ENCODE measurements at regions not wholly inside any gene's neighbourhood (a gene's known extent, or its start where the extent isn't known, plus 50 kb on each side); places are given as distances from the start of the nearest gene placed in this dataset.
A peak's percentile ranks its signal among the peaks of the same experiment; 100 is the strongest.

DNA sequence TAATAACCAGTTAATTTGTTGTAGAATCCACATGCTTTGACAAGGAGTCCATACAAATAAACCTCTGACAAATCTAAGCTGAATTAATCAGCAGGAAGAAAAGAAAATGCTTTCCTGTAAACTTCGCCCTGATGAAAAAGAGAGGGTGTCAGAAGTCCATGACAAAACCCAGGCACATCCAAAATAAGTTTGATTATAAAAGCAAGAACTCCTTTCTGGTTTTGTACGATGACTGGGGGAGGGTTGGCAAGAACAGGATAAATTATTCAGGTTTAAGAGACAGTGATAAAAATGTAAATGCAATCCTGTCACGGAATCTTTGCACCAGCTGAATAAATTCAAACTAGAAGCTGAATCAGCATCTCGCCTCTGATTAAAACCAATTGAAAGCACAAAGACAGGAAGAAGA, 469.2 kb upstream of the TNP1 start:
- H3K18ac ChIP-seq (ENCODE audit: low read length) = no peak overlapping the region
- no peak overlapping the region for H3K14ac ChIP-seq (ENCODE audit: low read length)
- no peaks in the 10 kb centered on the region for H3K79me1 ChIP-seq (ENCODE audit: low read depth, low read length)
- H3K4me2 ChIP-seq (ENCODE audit: insufficient read depth, low read length, poor library complexity, severe bottlenecking) = no peak overlapping the region
- H4K8ac ChIP-seq (ENCODE audit: low read depth, low read length) = no peak overlapping the region
- H3K9me3 ChIP-seq (replicated peaks in 1 of 2; ENCODE audit: control insufficient read depth in 2 of 2, insufficient read depth in 1 of 2, low read depth in 1 of 2, low read length in 2 of 2) = no peaks in the 10 kb centered on the region
- H3K23ac ChIP-seq (ENCODE audit: low read depth, low read length, poor library complexity) = no peak overlapping the region
- DNase-seq (ENCODE audit: low spot score) = no peak
- no peaks in the 10 kb centered on the region for H3K27me3 ChIP-seq (ENCODE audit: control insufficient read depth in 3 of 3, insufficient read depth in 3 of 3, low read depth in 1 of 3, low read length in 3 of 3)
- no peaks in the 10 kb centered on the region for H3K36me3 ChIP-seq (replicated peaks in 1 of 2; ENCODE audit: control insufficient read depth in 2 of 2, insufficient read depth in 2 of 2, low read length in 2 of 2)
- H3K4me3 ChIP-seq (ENCODE audit: low read length in 2 of 2) = no peak overlapping the region
- H3K9ac ChIP-seq (ENCODE audit: low read depth, low read length, poor library complexity) = no peak overlapping the region
- peak overlapping the region; percentile 71 for H2AFZ ChIP-seq (ENCODE audit: low read length)
- H3K4ac ChIP-seq (ENCODE audit: low read length) = no peak overlapping the region
- no CpG with 5 or more reads among the region's 4 CpGs for WGBS, 2 donors (ENCODE audit: extremely low coverage in 2 of 2, insufficient read length in 2 of 2, insufficient replicate concordance in 1 of 2)
- H3K27ac ChIP-seq (replicated peaks; ENCODE audit: low read length) = no peak overlapping the region
- no peak overlapping the region for H2BK5ac ChIP-seq (ENCODE audit: low read length)
- no peak overlapping the region for H2BK15ac ChIP-seq (ENCODE audit: low read length)
- H4K91ac ChIP-seq (ENCODE audit: low read depth, low read length, poor library complexity) = no peak overlapping the region
- H3K4me1 ChIP-seq (ENCODE audit: control insufficient read depth in 2 of 2, insufficient read depth in 1 of 2, low read depth in 1 of 2, low read length in 2 of 2) = peaks cover 10 to 28% of the 10 kb centered on the region in 2 donors
- H2BK12ac ChIP-seq (ENCODE audit: low read length) = no peak overlapping the region
- H2BK120ac ChIP-seq (ENCODE audit: low read depth, low read length) = no peak overlapping the region
- H2AK5ac ChIP-seq (ENCODE audit: low read depth, low read length) = no peak overlapping the region

DNA sequence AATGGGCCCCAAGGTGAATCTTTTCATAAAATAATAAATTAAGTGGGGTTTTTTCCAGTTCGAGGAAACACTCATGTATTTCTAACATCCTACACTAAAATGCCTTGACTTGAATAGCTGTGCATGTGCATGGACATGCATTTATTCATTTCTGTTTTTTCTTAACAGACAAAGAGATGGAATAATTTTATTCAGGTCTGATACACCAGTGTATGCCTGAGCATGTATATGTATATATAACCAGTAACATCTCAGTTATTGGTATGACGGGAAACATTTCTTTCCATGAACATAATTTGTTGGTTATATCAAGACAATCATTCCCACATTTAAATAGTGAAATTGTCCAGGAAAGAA, 468.7 kb upstream of the TNP1 start:
- Histone ChIP-seq H3K14ac (ENCODE audit: low read length) (no peak overlapping the region), H4K8ac (ENCODE audit: low read depth, low read length) (no peak overlapping the region), H3K4ac (ENCODE audit: low read length) (no peak overlapping the region), H3K27me3 (ENCODE audit: control insufficient read depth in 3 of 3, insufficient read depth in 3 of 3, low read depth in 1 of 3, low read length in 3 of 3) (no peaks in the 10 kb centered on the region), H3K36me3 (replicated peaks in 1 of 2; ENCODE audit: control insufficient read depth in 2 of 2, insufficient read depth in 2 of 2, low read length in 2 of 2) (no peaks in the 10 kb centered on the region), H3K4me3 (ENCODE audit: low read length in 2 of 2) (no peak overlapping the region), H2BK15ac (ENCODE audit: low read length) (no peak overlapping the region), H3K4me2 (ENCODE audit: insufficient read depth, low read length, poor library complexity, severe bottlenecking) (no peak overlapping the region), H3K27ac (replicated peaks; ENCODE audit: low read length) (no peak overlapping the region), H4K91ac (ENCODE audit: low read depth, low read length, poor library complexity) (no peak overlapping the region), H3K4me1 (ENCODE audit: control insufficient read depth in 2 of 2, insufficient read depth in 1 of 2, low read depth in 1 of 2, low read length in 2 of 2) (peaks cover 10 to 28% of the 10 kb centered on the region in 2 donors), H3K9ac (ENCODE audit: low read depth, low read length, poor library complexity) (no peak overlapping the region), H2AFZ (ENCODE audit: low read length) (peak overlapping the region; percentile 71), H3K18ac (ENCODE audit: low read length) (no peak overlapping the region), H3K79me1 (ENCODE audit: low read depth, low read length) (no peaks in the 10 kb centered on the region), H2BK5ac (ENCODE audit: low read length) (no peak overlapping the region), H2AK5ac (ENCODE audit: low read depth, low read length) (no peak overlapping the region), H3K23ac (ENCODE audit: low read depth, low read length, poor library complexity) (no peak overlapping the region), H2BK12ac (ENCODE audit: low read length) (no peak overlapping the region), H3K9me3 (replicated peaks in 1 of 2; ENCODE audit: control insufficient read depth in 2 of 2, insufficient read depth in 1 of 2, low read depth in 1 of 2, low read length in 2 of 2) (no peaks in the 10 kb centered on the region), H2BK120ac (ENCODE audit: low read depth, low read length) (no peak overlapping the region)
- no CpG with 5 or more reads among the region's 2 CpGs for WGBS, 2 donors (ENCODE audit: extremely low coverage in 2 of 2, insufficient read length in 2 of 2, insufficient replicate concordance in 1 of 2)
- no peak for DNase-seq (ENCODE audit: low spot score)

GRCh38 chr2:217327953-217328621, 468.2 kb upstream of the TNP1 start:
- no peak overlapping the region for H2BK120ac ChIP-seq (ENCODE audit: low read depth, low read length)
- peaks cover 10 to 28% of the 10 kb centered on the region in 2 donors for H3K4me1 ChIP-seq (ENCODE audit: control insufficient read depth in 2 of 2, insufficient read depth in 1 of 2, low read depth in 1 of 2, low read length in 2 of 2)
- H3K14ac ChIP-seq (ENCODE audit: low read length) = no peak overlapping the region
- no peak overlapping the region for H2AK5ac ChIP-seq (ENCODE audit: low read depth, low read length)
- no peak overlapping the region for H3K27ac ChIP-seq (replicated peaks; ENCODE audit: low read length)
- H2BK5ac ChIP-seq (ENCODE audit: low read length) = no peak overlapping the region
- H4K8ac ChIP-seq (ENCODE audit: low read depth, low read length) = no peak overlapping the region
- H3K9ac ChIP-seq (ENCODE audit: low read depth, low read length, poor library complexity) = no peak overlapping the region
- no peak overlapping the region for H2AFZ ChIP-seq (ENCODE audit: low read length)
- H3K4me2 ChIP-seq (ENCODE audit: insufficient read depth, low read length, poor library complexity, severe bottlenecking) = no peak overlapping the region
- H3K36me3 ChIP-seq (replicated peaks in 1 of 2; ENCODE audit: control insufficient read depth in 2 of 2, insufficient read depth in 2 of 2, low read length in 2 of 2) = no peaks in the 10 kb centered on the region
- H3K23ac ChIP-seq (ENCODE audit: low read depth, low read length, poor library complexity) = no peak overlapping the region
- WGBS, 2 donors (ENCODE audit: extremely low coverage in 2 of 2, insufficient read length in 2 of 2, insufficient replicate concordance in 1 of 2) = no CpG with 5 or more reads among the region's 3 CpGs
- no peak overlapping the region for H4K91ac ChIP-seq (ENCODE audit: low read depth, low read length, poor library complexity)
- no peaks in the 10 kb centered on the region for H3K79me1 ChIP-seq (ENCODE audit: low read depth, low read length)
- H3K4me3 ChIP-seq (ENCODE audit: low read length in 2 of 2) = no peak overlapping the region
- H3K18ac ChIP-seq (ENCODE audit: low read length) = no peak overlapping the region
- DNase-seq (ENCODE audit: low spot score) = no peak
- no peak overlapping the region for H2BK15ac ChIP-seq (ENCODE audit: low read length)
- H3K4ac ChIP-seq (ENCODE audit: low read length) = no peak overlapping the region
- H3K9me3 ChIP-seq (replicated peaks in 1 of 2; ENCODE audit: control insufficient read depth in 2 of 2, insufficient read depth in 1 of 2, low read depth in 1 of 2, low read length in 2 of 2) = no peaks in the 10 kb centered on the region
- no peaks in the 10 kb centered on the region for H3K27me3 ChIP-seq (ENCODE audit: control insufficient read depth in 3 of 3, insufficient read depth in 3 of 3, low read depth in 1 of 3, low read length in 3 of 3)
- H2BK12ac ChIP-seq (ENCODE audit: low read length) = no peak overlapping the region

DNA sequence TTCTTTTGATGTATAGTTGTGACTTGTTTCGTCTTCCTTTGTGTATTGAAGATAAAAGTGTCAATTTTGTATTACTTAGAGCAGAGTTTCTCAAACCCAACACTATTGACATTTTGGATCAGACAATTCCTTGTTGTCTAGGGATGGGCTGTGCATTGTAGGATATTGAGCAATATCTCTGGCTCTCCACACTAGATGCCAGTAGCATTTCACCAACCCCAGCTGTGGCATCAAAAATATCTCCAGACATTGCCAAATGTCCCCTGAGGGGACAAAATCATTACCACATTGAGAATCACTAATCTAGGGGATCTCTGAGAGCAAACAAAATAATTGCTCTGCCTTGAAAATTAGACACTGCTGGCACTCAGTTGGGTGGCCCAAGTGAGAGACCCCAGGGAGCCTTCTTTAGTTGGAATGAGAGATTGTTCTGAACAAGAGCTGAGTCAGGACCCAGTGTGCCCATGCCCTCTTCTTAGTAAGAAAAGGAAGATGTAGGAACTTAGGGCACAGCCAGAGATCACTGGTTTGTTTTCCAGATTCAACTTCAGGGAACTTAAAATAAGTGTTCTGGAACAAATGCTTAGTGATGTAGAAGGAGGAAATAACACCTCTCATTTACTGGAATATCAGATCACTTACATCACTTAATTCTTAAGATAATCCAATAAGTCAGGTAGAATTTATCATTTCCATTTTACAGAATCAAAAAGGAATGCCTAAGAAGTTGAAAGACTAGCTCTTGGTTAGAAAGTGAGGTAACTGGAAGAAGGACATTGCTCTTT, 466.6 kb upstream of the TNP1 start:
- WGBS, 2 donors (ENCODE audit: extremely low coverage in 2 of 2, insufficient read length in 2 of 2, insufficient replicate concordance in 1 of 2) = no CpG with 5 or more reads among the region's 1 CpG
- H3K27ac ChIP-seq (replicated peaks; ENCODE audit: low read length) = no peak overlapping the region

More for the DNA sequence above, 466.6 kb upstream of the TNP1 start:
- no peak overlapping the region for H2BK15ac ChIP-seq (ENCODE audit: low read length)
- H3K4me3 ChIP-seq (ENCODE audit: low read length in 2 of 2) = no peak overlapping the region
- H2BK120ac ChIP-seq (ENCODE audit: low read depth, low read length) = no peak overlapping the region
- no peak overlapping the region for H2BK12ac ChIP-seq (ENCODE audit: low read length)
- no peak overlapping the region for H4K8ac ChIP-seq (ENCODE audit: low read depth, low read length)
- no peak overlapping the region for H3K4me2 ChIP-seq (ENCODE audit: insufficient read depth, low read length, poor library complexity, severe bottlenecking)
- H3K9me3 ChIP-seq (replicated peaks in 1 of 2; ENCODE audit: control insufficient read depth in 2 of 2, insufficient read depth in 1 of 2, low read depth in 1 of 2, low read length in 2 of 2) = no peaks in the 10 kb centered on the region
- H4K91ac ChIP-seq (ENCODE audit: low read depth, low read length, poor library complexity) = no peak overlapping the region
- no peak for DNase-seq (ENCODE audit: low spot score)
- H3K23ac ChIP-seq (ENCODE audit: low read depth, low read length, poor library complexity) = no peak overlapping the region
- H3K27me3 ChIP-seq (ENCODE audit: control insufficient read depth in 3 of 3, insufficient read depth in 3 of 3, low read depth in 1 of 3, low read length in 3 of 3) = no peaks in the 10 kb centered on the region
- H3K14ac ChIP-seq (ENCODE audit: low read length) = no peak overlapping the region
- no peak overlapping the region for H2AFZ ChIP-seq (ENCODE audit: low read length)
- no peak overlapping the region for H3K9ac ChIP-seq (ENCODE audit: low read depth, low read length, poor library complexity)
- H3K18ac ChIP-seq (ENCODE audit: low read length) = no peak overlapping the region
- H3K4ac ChIP-seq (ENCODE audit: low read length) = no peak overlapping the region
- H2AK5ac ChIP-seq (ENCODE audit: low read depth, low read length) = no peak overlapping the region
- H3K4me1 ChIP-seq (ENCODE audit: control insufficient read depth in 2 of 2, insufficient read depth in 1 of 2, low read depth in 1 of 2, low read length in 2 of 2) = peaks cover 4 to 20% of the 10 kb centered on the region in 2 donors
- H3K79me1 ChIP-seq (ENCODE audit: low read depth, low read length) = no peaks in the 10 kb centered on the region
- no peaks in the 10 kb centered on the region for H3K36me3 ChIP-seq (replicated peaks in 1 of 2; ENCODE audit: control insufficient read depth in 2 of 2, insufficient read depth in 2 of 2, low read length in 2 of 2)
- no peak overlapping the region for H2BK5ac ChIP-seq (ENCODE audit: low read length)

Measured in neuronal stem cell (in vitro differentiated cells).